ENCODE measurements at regions not wholly inside any gene's neighbourhood (a gene's known extent, or its start where the extent isn't known, plus 50 kb on each side); places are given as distances from the start of the nearest gene placed in this dataset.

DNA sequence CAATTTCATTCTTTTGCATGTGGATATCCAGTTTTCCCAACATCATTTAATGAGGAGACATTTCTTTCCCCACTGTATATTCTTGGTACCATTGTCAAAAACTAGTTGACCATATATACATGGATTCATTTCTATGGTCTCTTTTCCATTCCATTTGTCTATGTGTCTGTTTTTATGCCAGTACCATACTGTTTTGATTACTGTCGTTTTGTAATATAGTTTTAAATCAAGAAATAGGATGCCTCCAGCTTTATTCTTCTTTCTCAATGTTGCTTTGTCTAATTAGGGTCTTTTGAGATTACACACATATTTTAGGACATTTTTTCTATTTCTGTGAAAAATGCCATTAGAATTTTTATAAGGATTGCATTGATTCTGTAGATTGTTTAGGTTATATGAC, 177.5 kb upstream of the POU2AF2 start:
- DNase-seq (ENCODE audit: insufficient read length, low spot score) (no peak), FAIRE-seq (no peak)
- TF ChIP-seq, protein P1, sequence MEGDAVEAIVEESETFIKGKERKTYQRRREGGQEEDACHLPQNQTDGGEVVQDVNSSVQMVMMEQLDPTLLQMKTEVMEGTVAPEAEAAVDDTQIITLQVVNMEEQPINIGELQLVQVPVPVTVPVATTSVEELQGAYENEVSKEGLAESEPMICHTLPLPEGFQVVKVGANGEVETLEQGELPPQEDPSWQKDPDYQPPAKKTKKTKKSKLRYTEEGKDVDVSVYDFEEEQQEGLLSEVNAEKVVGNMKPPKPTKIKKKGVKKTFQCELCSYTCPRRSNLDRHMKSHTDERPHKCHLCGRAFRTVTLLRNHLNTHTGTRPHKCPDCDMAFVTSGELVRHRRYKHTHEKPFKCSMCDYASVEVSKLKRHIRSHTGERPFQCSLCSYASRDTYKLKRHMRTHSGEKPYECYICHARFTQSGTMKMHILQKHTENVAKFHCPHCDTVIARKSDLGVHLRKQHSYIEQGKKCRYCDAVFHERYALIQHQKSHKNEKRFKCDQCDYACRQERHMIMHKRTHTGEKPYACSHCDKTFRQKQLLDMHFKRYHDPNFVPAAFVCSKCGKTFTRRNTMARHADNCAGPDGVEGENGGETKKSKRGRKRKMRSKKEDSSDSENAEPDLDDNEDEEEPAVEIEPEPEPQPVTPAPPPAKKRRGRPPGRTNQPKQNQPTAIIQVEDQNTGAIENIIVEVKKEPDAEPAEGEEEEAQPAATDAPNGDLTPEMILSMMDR (IDR thresholded peaks at IDR 0.05; ENCODE audit: insufficient read depth, missing control alignments) = no peak

DNA sequence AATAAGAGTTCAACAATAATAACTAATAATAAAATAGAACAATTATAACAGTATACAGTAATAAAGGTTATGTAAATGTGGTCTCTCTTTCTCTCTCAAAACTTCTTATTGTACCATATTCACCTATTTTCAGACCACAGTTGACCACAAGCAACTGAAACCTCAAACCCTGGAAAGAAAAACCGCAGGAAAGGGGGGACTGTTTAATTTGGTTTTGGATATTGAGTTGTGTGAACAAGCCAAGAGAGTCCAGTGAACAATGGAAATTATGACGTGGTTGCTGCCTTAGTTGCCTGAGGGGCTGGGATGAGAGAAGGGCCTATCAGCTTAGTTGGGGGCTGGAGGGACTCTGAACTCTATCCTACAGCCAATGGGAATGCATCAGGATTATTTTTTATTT, 178.7 kb upstream of the POU2AF2 start:
- TF ChIP-seq, protein P1 (IDR thresholded peaks at IDR 0.05; ENCODE audit: insufficient read depth, missing control alignments) = no peak
- DNase-seq (ENCODE audit: insufficient read length, low spot score) = no peak
- FAIRE-seq = no peak

DNA sequence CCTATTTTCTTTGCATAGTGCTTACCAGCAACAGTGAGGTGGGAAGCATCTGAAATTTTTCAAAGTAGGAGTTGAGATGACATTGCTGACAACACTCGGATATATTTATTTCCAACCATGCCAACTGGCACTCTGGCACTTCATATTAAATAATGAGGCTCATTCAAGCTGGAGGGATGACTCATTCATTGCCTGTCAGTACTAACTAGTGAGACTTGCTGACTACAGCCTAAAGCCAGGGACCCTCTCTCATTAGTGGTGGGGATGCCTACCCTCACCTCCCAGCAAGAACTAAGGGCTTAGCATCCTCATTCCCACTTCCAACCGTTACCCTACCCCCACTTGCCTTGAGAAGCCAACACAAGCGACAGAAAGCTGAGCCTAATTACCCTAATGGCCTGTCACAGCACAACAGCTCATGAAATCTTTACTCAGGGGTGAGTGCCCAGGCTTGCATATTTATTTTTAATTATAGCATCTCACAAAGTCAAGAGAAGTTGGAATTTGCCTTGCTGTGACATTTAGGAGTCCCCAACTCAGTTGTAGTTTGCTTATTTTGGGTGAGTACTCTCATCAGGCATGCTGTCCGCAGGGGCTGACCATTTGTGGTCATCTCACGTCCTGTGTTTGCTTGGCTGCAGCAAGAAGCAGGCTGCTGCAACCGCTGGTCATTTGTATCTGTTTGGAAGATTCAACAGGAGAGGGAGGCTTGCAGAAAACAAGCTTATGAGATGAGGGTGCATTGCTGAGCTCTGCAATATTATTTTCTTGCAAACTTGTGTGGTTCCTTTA, 181.6 kb upstream of the POU2AF2 start:
- FAIRE-seq (no peak), DNase-seq (ENCODE audit: insufficient read length, low spot score) (no peak)
- TF ChIP-seq, protein P1 (IDR thresholded peaks at IDR 0.05; ENCODE audit: insufficient read depth, missing control alignments) = no peak

DNA sequence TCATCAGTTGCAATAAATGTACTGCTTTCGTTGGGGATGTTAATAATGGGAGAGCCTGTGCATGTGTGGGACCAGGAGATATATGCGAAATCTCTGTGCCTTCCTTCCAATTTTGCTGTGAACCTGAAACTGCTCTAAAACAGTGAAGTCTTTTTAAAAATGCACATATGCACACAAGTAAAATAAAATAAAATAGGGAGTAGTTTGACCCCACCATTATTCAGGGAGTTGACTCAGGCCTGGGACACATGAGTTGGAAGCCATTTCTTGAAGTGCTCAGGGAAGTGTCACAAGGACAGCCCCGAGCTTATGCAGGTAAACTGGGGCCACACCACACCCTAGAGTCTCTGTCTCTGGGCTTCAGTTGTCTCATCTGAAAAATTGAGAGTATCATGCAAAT, 183.1 kb upstream of the POU2AF2 start:
- DNase-seq (ENCODE audit: insufficient read length, low spot score) (no peak), FAIRE-seq (no peak)
- TF ChIP-seq, protein P1 (IDR thresholded peaks at IDR 0.05; ENCODE audit: insufficient read depth, missing control alignments) = no peak

DNA sequence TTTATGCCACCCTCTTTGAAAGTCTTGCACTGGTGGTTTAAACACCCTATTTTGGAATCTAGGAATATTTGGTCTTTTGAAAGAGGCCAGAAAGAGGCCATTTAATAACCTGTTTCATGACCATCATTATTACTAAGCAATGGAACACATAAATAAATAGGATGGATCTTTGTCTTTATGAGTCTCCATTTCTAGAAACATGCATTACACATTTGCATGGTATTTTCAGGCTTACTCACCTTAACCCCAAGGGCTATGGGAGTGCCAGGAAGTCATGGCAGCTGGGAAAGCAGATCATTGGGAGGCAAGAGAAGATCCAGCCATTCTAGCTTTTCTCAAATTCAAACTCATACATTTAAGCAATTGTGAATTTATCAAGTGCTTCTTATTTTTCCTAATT, 185.8 kb upstream of the POU2AF2 start:
- no peak for FAIRE-seq
- TF ChIP-seq, protein P1 (IDR thresholded peaks at IDR 0.05; ENCODE audit: insufficient read depth, missing control alignments) = no peak
- DNase-seq (ENCODE audit: insufficient read length, low spot score) = no peak

DNA sequence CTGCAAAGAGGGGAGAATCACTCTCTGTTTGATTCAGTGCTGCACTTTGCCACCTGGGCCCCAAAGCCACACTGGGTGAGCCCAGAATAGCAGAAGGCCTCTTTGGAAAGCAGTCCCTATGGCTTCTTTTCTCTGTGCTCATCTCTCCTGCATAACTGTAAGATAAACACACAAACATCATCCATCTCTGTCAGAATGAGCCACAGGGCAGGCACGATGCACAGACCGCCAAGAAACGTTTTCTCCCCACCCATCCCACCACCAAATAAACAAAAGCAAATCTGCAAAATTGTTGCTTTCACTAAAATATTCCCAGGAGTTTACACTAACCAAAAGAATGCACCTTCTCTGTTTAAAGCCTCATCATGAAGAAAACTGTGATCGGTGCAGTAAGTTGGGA, 196.4 kb upstream of the POU2AF2 start:
- FAIRE-seq = no peak
- DNase-seq (ENCODE audit: insufficient read length, low spot score) = no peak
- TF ChIP-seq, protein P1 (IDR thresholded peaks at IDR 0.05; ENCODE audit: insufficient read depth, missing control alignments) = no peak

DNA sequence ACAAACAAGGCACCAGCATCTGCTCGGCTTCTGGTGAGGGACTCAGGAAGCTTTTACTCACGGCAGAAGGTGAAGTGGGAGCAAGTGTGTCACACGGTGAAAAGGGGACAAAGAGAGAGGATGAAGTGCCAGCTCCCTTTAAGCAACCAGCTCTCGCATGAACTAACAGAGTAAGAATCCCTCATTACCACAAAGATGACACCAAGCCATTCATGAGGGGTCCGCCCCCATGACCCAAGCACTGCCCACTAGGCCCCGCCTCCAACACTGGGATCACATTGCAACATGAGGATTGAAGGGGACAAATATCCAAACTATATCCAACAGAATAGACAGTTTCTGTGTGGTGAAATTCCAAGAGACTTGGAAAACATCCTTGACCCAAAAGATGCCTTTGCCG, 198.2 kb upstream of the POU2AF2 start:
- TF ChIP-seq, protein P1 (IDR thresholded peaks at IDR 0.05; ENCODE audit: insufficient read depth, missing control alignments) = no peak
- FAIRE-seq = no peak
- no peak for DNase-seq (ENCODE audit: insufficient read length, low spot score)

Data from D721Med (cell line).